GM18519 (cell line): ENCODE measurements at regions not wholly inside any gene's neighbourhood (a gene's known extent, or its start where the extent isn't known, plus 50 kb on each side); places are given as distances from the start of the nearest gene placed in this dataset.

ENCODE experiments used
- ATAC-seq: cut with Tn5 transposase; IDR thresholded peaks from one replicate; pipeline ENCODE4 v1.9.1; 2021; ENCODE audit warnings: mild to moderate bottlenecking, moderate library complexity; ENCODE audit not compliant: unreplicated experiment, low FRiP score

DNA sequence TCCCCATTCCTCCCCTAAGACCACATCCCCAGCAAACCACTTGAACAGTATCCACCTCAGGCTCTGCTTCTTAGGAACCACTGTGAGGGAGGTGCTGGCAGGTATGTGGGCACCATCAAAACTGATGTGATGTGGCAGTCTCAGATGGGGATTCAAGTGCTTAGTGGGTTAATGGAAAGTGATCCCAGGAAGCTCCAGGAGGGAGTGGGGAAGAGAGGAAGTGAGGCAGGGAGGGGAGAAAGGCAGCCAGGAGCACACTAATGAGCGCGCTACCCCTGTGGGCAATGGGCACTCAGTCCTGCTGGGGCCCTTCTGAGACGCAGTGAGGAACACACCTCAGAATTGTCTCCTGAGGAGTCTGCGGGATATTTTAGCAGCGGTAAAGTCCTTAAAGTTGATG, 263.1 kb upstream of the MOCS1 start:
- ATAC-seq, result no peak

DNA sequence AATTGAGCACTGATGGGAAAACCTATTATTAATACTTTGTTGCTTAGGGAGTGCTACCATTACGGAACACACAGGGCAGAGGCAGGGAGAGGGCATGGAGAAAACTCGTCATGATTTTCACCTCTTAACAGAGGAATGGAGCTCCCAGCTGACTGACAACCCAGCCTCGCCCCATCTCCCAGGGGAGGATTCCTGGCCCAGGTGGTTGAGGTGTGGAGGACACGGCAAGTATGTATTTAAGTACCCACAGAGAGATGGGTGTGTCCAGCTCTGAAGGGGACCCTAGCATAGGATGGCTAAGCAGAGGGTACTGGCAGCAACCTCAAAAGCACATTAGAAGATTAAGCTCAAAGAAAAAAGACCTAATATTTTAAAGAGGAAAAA, 261.9 kb upstream of the MOCS1 start:
- ATAC-seq, result no peak

DNA sequence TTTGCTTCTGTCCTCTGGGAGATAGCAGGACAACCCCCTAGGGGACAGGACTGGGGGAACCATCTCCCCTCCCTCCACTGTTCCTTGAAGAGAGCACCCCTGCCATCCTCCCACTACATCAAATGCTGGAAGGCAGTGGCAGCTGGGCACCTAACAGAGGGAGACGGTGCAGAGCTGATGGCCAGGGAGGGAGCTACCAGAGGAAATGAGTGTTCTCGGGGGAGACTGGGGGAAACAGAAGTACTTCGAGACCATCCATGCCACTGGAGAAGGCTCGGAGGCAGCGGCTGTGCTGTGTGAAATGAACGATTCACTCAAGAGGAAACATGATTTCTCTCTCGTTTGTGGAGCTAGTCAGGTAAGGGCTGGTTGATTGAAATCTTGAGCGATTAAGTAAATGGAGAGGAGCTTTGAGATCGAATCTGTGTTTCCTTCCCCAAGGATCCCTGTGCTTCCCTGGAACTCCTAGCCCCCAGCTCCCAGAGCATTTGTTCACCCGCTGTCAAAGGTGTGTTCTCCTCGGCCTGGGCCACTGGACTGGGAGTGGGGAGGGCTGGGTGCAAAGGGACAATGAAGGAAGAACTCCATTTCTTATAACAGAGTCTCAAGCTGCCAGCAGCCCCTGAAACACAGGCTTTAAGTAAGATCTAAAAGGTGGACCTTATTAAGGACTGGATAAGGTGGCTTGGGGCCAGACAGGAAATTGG, 261.3 kb upstream of the MOCS1 start:
- no peak for ATAC-seq

DNA sequence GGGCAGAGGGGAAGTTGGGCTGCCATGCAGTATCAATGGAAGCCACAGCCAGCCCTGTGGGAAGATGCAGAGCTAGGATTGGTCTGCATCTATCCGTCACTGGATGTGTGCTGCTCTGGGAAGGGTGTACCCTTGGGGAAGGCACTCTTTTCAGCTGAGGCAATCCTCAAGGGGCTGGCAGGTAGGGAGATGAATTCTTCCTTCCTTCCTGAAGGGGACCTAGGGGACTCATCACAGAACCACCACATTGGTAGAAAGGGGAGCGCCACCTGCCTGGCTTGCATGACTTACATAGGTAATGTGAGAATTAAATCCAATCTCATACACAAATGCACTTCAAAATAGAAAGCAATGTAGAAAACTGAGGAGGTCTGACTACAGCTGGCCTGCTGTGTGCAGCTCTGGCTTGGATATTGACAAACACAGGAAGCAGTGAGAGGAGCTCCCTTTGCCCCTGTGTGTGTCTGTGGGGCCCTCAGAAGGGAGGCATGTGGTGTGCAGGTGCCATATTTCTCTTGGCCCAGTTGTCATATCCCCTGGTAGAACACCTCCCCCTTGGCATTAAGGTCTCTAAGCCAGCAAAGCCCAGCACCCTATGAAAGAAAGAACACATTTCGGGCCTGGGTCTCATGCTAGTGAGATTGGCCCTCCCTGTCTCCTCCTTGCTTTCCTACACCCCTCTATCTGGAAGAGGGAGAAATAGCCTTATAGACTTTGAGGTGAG, 260.3 kb upstream of the MOCS1 start:
- no peak for ATAC-seq

DNA sequence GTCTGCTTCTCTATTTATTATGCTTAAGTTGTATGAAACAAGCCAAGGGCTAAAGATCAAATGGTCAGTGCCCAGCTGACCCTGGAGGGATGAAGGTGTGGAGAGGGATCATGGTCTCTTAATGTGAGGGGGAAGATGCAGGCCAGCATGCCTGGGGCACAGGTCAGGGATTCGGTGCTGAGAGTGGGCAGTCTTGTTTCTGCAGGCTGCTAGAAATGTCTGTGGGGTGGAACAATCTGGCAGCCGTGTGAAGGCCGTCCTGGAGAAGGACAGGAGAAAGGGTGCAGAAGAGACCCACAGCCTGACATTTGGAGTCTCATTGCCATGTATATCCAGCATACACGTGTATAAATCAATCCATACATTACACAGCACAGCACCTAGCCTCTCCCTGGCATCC, 258.3 kb upstream of the MOCS1 start:
- ATAC-seq, result no peak

DNA sequence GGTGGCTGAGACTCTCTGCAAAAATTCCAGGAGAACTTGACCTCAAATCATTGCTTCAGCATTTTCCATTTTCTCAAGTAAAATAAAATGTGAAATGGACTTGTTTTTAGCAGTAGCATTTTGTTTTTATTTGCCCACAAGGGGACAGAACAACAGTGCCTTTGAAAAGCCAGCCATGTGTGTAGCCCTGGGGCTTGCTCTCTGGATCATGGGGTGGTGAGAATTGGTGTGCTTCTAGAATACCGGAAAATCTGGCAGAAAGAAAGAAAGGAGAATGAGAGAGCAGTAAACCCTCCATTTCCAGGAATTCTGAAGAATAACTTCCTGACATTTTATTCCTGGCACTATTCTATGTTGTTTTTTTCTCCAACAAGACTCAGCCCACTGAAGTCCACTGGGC, 254.7 kb upstream of the MOCS1 start:
- ATAC-seq, result no peak

DNA sequence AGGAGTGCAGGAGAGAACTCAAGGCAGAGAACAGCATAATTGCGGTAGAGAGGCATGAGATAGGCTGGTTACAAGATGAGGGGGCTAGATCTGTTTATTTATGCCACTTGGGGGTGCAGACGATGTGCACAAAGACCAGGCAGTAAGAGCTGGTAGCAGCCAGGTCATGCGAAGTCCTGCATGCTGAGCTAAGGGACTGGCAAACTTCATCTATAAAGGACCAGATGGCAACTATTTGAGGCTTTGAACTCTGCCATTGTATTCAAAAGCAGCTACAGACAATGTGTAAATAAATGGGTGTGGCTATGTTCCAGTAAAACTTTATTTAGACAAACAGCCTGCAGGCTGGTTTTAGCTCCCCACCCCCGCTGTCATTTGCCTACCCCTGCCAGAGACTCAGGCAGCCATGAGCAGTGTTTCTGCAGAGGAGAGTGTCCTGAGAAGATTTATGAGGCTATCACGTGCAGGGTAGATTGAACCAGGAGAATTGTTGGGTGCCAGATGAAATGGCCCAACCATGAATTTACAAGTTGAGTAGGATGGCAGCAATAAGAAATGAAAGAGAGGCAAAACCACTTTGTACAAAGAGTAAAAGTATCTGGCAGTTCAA, 253.4 kb upstream of the MOCS1 start:
- ATAC-seq, result no peak

DNA sequence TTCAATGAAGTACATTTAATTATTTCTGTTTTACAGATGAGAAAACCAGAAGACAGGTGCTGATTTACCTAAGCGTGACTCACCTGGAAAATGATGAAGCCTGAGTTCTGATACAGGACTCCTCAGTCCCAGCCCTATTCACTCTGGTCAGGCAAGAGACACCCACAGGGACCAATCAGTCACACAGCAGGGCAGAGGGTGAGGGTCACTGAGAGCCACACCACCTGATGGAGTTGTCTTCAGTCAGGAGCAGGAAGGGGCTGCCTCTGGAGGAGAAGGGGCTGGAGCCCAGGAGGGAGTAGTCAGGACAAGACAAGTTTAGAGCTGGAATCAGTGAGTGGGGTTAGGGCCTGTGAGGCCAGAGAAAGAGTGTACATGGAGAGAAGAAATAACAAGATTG, 251.2 kb upstream of the MOCS1 start:
- ATAC-seq, result no peak

DNA sequence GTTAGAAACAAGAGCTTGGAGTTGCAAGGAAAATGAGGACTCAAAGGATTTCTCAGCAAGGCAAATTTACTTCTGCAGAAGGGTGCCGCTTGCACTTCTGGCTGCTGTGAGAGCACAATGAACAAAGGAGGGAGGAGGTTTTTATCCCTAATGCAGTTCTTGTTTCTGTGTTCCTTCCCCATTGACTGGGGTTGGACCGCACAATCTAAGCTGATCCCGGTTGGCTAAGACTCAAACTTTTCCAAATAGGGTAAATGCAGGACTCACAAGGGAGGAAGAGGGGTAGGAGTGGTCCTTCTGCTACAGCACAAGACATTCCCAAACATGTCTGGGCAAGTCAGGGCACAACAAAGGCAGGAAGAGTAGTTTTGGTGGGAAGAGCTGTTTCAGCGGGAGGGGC, 249.6 kb upstream of the MOCS1 start:
- ATAC-seq, result no peak

DNA sequence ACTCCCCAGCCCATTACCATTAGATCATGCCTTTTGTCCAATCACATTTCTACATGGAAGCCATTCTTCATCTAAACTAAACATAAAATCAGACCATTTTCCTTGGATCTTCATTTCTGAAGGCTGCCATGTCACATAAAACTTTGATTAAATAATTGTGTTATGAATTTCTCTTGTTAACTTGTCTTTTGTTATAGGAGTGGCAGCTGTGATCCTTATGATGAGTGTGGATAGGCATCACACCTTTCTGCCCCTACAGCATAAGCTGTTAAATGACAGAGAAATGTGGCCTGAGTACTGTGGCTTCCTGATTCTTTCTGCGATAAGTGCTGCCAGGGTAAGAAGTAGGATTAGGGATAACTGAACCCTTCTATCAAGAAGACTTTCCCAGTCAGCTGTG, 247.1 kb upstream of the MOCS1 start:
- no peak for ATAC-seq

DNA sequence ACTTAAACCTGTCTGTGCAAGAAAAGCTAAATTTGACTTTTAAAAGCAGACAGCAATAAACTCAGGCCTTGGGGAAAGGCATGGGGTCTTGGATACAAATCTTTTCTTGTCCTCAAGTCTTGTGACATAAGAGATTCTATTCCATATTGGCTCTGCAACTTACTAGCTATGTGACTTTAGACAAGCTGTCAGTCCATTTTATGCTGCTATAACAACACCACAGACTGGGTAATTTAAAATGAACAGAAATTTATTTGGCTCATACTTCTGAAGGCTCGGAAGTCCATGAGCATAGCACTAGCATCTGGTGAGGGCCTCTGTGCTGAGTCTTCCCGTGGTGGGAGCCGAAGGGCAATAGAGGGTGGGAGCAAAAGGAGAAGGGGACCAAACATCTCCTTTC, 246.0 kb upstream of the MOCS1 start:
- no peak for ATAC-seq

DNA sequence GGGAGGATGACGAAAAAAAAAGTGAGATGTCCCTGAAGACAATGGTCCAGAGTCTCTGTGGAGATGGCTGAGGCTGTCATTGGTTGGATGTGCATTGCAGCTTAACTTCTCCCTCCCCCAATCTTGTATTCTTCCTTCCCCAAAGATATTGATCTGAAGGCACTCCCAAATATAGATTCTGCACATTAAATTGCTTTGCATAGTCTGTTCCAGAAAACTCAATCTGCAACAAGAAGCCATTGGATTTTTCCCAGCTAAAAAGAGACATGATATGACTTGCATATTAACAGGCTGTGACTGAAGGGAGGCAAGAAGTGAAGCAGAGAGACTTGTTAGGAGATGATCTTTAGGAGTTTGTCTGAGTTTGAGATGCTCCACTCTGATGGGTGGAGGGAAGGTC, 245.2 kb upstream of the MOCS1 start:
- ATAC-seq, result no peak

DNA sequence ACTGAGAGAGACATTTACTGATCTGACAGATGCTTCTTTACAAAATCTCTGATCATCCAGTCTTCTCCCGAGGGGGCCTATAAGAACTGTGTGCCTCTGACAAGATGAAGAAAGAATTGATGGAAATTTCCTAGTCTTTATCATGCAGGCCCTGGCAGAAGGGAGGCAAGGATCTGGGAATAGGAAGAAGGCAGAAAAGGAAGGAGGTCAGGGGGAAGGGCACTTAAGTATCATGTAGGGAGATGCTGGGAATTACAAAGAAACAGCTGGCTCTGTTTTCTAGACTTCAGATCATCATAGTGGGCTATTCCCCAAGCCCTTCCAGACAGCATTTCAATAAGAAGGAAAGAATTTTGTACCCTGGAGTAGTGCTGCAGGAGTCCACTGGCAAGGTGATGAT, 243.3 kb upstream of the MOCS1 start:
- no peak for ATAC-seq

DNA sequence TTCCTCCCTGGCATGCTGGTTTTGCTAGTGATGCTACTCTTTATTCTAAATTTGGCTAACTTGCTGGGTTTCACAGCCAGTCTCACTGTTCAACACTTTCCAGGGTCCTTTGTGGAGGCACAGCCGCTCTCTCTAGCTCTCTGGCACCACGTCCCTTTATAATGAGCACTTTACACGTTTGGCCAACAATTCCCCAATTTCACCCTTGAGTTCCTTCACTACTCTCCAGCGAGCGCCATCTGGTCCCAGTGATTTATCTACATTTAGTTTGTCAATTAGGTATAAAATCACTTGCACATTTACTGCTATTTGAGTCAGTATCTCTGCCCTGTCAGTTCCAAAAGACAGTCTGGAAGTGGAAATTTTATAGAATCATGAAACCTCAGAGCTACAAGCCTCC, 241.9 kb upstream of the MOCS1 start:
- ATAC-seq, result no peak

DNA sequence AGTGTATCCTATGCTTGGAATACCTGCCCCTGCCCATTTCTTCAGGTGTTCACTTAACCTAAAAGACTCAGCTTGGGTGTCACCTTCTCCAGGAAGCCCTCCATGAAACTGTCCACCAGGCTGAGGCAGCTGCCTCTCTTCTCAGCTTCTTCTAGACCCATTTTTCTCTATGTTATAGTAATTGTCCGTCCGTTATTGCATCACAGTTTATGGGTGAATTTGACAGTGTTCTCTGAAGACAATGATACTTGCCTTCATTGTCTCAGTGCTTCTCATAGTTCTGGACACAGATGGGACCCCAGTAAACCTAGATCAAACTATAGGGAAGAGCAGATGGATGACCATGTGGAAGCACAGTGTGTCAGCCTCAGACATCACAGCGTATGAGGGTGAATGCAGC, 238.0 kb upstream of the MOCS1 start:
- ATAC-seq, result no peak

DNA sequence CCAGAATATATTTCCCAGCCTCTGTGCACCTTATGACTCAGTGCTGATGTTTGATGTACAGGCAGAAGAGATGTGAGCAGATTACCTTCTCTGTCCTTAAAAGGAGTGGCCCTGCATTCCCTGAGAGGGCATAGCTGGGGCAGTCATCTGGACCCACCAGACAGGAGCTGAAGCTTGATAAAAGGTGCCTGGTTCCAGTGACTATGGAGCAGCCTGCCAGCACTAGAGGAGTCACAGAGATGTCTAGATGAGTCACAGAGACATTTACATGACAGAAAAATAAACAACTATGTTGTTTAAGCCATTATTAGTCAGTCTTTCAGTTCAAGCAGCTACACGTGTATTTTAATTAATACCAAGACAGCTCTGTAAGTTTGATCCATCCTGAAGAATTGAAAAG, 237.1 kb upstream of the MOCS1 start:
- no peak for ATAC-seq

DNA sequence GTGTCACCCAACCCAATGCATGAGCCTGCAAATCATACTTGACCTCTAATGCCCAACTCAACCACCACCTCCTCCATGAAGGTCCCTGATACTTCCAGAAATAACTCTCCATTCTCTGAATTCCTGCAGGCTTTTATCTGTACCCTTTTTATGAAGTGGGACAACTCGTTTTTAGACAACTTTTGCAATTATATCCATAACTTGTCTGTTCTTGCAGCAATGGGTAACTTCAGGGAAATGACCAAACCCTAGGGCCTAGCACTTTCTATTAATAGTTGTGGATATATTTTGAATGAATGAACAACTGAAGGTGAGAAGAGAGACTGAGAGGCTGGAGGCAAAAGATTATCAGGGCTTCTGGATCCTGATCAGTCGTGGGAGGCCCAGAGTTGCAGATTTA, 236.6 kb upstream of the MOCS1 start:
- ATAC-seq, result no peak

DNA sequence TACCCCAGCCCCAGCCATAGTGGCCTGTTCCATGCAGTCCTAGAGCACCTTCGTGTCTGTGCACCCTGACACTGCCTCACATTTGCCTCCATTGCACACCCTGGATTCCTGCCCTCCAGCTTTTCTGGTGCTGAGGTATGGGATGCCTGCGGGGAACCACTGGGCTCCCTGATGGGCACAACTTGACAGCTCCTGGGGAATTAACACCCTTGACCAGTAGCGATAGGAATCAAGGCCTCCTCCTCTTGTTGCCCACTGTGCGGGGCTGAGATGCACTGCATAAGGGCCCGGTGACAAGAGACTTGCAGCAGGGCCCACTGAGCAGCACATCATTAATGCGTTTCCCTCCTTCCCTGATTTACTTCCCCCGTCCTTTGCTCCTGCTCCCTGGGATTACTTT, 235.6 kb upstream of the MOCS1 start:
- no peak for ATAC-seq

DNA sequence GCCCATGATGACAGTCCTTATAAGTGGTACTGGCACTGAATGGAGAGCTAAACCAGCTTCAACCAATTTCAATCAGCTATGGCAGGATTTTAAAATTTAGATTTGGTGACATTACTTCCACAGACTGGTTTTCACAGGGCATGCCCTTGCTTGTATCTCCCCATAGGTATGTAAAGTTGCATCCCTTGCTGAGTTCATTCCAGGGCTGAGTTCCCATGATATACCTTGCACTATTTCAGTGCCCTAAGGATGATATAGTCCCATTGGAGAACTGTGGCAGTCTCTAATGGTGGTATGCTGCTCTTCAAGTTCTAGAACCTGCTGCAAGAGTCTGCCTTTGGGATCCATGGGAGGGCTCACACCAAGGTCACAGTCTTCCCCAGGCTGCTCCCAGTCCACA, 232.7 kb upstream of the MOCS1 start:
- ATAC-seq, result no peak

DNA sequence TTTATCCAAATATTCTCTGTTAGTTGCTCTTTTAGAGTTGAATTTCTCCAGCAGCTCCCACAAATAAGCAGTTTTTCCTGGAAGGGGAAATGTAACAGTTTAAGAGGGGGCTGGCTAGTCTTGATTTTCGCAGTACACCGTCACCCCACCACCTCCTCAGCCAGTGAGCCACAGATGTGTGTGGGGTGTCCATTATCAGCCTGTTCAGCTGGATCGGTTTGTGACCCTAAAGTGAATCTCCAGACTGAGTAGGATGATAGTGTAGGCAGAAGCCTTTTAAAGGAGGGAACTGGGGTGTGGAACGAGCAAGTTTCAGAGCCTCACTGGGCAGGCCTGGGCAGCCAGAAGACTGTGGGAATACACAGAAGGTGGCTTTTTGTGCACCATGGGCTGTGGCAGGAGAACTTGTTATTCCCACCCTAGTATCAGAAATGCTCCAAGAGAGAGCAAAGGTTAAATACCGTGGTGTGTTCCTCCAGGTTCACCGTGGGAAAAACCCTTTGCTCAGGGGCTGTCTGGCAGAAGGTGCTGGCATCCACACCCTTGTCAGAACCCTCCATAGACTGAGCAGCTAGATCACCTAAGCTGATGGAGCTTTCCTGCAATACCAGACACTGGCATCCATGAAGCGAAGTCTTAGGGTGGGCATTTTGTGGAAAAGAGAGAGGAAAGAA, 230.9 kb upstream of the MOCS1 start:
- ATAC-seq, result no peak

DNA sequence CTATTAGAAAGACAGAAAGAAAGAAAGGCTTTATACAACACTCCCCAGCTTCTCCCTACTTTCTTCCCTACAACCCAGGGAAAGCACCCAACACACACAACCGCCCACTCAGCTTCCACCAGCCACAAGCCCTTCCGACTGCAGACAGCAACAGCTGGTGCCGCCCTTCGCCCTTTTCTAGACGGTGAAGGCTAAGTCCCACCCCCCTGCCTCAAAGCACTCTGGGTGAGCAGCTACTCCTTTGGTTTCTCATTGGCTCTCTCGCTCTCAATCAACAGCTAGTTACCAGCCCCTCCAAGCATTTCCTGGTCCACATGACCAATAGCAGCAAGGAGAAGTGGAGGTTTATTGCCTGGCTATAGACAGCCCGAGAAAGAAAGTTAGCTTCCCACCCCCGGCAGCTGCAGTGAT, 230.1 kb upstream of the MOCS1 start:
- no peak for ATAC-seq

DNA sequence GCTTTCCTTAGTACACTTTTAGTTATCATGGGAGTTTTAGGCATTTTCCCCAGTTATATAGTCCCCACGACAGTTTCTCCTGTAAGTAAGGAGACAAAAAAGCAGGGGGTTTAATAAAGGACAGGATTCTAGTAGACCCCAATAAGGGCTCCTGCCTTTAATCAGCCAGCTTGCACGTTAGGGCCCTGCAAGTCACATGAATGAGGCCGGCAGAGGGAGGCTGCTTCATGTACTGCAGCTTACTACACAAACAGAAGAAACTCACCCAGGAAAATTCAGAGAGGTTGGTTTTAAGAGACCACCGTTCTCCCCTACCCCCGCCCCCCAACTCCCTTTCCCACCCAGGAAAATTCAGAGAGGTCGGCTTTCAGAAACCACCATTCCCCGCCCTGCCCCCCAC, 229.7 kb upstream of the MOCS1 start:
- ATAC-seq, result no peak
